ENCODE measurements at regions not wholly inside any gene's neighbourhood (a gene's known extent, or its start where the extent isn't known, plus 50 kb on each side); places are given as distances from the start of the nearest gene placed in this dataset.

GRCh38 chr5:3190930-3191329 lies 404.7 kb upstream of the IRX1 start:
- in situ Hi-C loops (cut with MboI; ENCODE audit: low sequenced_read_pairs, unreplicated experiment) = no loop called here
- TF ChIP-seq CTCF (IDR thresholded peaks at IDR 0.05; ENCODE audit: borderline replicate concordance, control extremely low read depth, extremely low read depth, insufficient read depth, missing control alignments) = no peak
- DNase-seq (ENCODE audit: low spot score) = no peak

GRCh38 chr5:3190433-3190832 lies 405.2 kb upstream of the IRX1 start:
- TF ChIP-seq CTCF (IDR thresholded peaks at IDR 0.05; ENCODE audit: borderline replicate concordance, control extremely low read depth, extremely low read depth, insufficient read depth, missing control alignments) = no peak
- DNase-seq (ENCODE audit: low spot score) = no peak
- in situ Hi-C loops (cut with MboI; ENCODE audit: low sequenced_read_pairs, unreplicated experiment) = no loop called here

- no peak for TF ChIP-seq CTCF (IDR thresholded peaks at IDR 0.05; ENCODE audit: borderline replicate concordance, control extremely low read depth, extremely low read depth, insufficient read depth, missing control alignments)
- DNase-seq (ENCODE audit: low spot score) = no peak
- in situ Hi-C loops (cut with MboI; ENCODE audit: low sequenced_read_pairs, unreplicated experiment) = no loop called here
These were observed 407.7 kb upstream of the IRX1 start for GRCh38 chr5:3187771-3188425.

- DNase-seq (ENCODE audit: low spot score) = no peak
- in situ Hi-C loops (cut with MboI; ENCODE audit: low sequenced_read_pairs, unreplicated experiment) = no loop called here
These were observed 408.8 kb upstream of the IRX1 start for GRCh38 chr5:3186736-3187405.

GRCh38 chr5:3186156-3186555 lies 409.5 kb upstream of the IRX1 start:
- no peak for TF ChIP-seq CTCF (IDR thresholded peaks at IDR 0.05; ENCODE audit: borderline replicate concordance, control extremely low read depth, extremely low read depth, insufficient read depth, missing control alignments)
- DNase-seq (ENCODE audit: low spot score) = no peak
- in situ Hi-C loops (cut with MboI; ENCODE audit: low sequenced_read_pairs, unreplicated experiment) = no loop called here

More at GRCh38 chr5:3186736-3187405, 408.8 kb upstream of the IRX1 start:
- TF ChIP-seq CTCF (IDR thresholded peaks at IDR 0.05; ENCODE audit: borderline replicate concordance, control extremely low read depth, extremely low read depth, insufficient read depth, missing control alignments) = no peak

GRCh38 chr5:3185488-3185887 lies 410.1 kb upstream of the IRX1 start:
- in situ Hi-C loops (cut with MboI; ENCODE audit: low sequenced_read_pairs, unreplicated experiment) = no loop called here
- no peak for TF ChIP-seq CTCF (IDR thresholded peaks at IDR 0.05; ENCODE audit: borderline replicate concordance, control extremely low read depth, extremely low read depth, insufficient read depth, missing control alignments)

More at GRCh38 chr5:3185488-3185887, 410.1 kb upstream of the IRX1 start:
- no peak for DNase-seq (ENCODE audit: low spot score)
